Fibroblast of the conjunctiva (primary cell): ENCODE measurements at regions not wholly inside any gene's neighbourhood (a gene's known extent, or its start where the extent isn't known, plus 50 kb on each side); places are given as distances from the start of the nearest gene placed in this dataset.
"Not testable (repeated sequence)": the region's sequence is repeated elsewhere in the genome, so short reads cannot be mapped to it uniquely, and the experiment has no call there.

Experiments used
- DNase-seq: peaks from one replicate; pipeline ENCODE4 v3.0.0-alpha.2; 2010; ENCODE audit warnings: low read depth

DNA sequence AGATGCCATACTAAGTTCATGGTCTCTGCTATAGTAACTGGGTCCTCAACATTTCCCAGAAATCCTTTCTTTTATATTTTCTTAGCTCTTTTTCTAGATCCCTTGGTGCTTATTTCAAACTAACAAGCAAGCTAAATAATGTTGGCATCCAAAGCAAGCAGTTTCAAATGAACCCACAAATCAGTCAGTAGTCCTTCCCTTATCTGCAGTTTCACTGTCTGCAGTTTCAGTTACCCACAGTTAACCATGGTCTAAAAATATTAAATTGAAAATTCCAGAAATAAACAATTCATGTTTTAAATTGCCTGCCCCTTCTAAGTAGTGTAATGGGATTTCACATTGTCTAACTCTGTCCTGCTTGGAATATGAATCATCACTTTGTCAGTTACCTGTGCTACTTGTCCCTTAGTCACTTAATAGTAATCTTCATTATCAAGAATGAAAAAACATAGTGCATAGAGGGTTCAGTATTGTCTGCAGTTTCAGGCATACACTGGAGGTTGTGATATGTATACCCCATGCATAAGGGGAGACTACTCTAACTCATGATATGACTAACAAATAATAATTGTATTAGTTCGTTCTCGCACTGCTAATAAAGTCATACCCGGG is 633.7 kb downstream of the MECOM start:
- DNase-seq: no peak

DNA sequence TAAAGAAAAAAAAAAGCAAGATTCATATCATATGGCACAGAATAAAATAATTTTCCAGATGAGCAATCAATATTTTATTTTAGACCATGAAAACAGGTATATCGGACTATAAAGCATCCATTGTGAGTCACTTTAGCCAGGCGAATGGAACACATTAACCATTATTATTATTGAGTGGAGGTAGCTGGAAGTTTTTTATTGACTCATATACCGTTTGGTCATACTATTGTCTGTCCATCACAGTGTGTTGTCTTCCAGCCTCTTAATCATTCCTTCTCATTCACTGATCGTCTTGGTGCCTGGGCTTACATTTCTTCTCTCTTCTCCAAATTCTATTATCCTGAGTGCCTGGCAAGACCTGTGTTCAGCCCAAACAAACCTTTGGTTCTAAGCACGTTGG is 634.8 kb downstream of the MECOM start:
- DNase-seq: no peak

DNA sequence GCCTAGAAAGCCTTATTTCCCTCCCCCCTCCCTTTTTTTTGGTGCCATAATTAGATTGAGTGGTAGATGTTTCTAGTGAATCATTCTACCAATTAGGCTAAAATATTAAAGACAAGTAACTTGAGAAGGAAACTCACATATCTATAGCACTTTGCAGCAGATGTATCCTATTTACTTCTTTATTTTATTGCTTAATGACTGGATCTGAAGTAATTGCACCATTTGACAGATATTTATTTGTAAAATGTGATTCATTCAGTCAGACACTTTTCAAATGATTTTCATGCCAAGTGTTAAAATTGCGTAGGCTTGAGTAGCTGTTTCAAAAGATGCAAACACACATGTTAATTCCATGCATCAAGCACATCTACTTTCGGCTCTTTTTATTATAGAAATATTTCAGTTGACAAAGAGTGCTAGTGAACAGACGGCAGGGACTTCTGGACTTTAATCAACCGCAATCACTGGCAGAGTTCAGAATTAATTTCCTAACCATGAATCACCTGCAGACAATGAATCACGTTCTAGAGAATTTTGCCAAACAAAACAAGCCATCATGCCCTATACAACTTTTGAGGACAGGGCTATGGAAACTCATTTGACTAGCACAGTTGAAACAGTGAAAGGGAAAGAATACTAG is 636.8 kb downstream of the MECOM start:
- peak; percentile 83 for DNase-seq

DNA sequence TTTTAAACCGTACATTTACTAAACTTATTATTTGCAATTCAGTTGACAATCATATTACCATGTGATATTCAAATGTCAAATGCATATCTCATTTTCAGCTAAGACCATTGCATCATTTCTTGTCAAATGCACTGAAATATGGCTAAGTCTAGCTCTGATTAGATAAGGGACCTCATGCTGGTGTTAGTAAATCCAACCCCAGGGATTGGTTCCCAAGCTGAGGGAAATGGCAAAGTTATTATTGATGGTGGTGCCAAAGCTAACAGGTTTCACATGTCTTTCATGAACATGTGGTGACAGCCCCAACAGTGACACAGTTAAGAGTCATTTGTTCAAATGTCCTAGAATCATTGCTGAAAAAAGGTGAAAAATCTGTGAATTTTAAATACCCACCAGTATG is 641.1 kb downstream of the MECOM start:
- no peak for DNase-seq

DNA sequence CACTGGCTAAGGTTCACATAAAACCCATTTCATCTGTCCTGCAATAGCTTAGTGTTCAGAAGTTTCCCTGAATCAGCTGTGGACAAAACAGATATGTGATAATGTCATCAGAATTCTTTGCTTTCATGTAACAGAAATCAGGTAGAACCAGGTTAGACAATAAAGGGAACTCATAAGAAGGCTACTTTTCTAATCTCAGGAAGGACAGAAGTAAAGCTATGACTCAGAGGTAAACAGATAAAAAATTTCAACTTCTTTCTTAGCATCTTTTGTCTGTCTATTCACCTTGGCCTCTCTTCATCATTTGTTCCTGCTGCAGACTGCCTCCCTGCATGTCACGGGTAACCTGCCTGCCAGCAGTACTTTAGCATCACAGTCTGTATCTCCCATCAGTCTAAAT is 643.1 kb downstream of the MECOM start:
- DNase-seq: no peak

DNA sequence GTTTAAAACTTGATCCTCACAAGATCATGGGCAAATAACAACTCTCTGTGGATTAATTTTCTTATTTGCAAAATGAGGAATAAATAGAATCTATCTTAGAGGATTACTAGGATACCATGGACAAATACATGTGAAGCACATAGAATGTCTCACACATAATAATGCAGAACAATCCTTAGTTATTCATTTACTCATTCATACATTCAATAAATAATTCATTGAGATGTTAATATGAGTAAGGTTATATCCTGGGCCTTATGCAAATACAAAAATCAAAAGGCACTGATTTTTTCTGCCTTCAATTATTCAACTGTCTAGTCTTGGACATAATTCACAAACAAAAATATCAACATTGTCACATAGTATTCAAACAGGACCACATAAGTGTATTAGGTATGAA is 654.1 kb downstream of the MECOM start:
- DNase-seq: no peak

DNA sequence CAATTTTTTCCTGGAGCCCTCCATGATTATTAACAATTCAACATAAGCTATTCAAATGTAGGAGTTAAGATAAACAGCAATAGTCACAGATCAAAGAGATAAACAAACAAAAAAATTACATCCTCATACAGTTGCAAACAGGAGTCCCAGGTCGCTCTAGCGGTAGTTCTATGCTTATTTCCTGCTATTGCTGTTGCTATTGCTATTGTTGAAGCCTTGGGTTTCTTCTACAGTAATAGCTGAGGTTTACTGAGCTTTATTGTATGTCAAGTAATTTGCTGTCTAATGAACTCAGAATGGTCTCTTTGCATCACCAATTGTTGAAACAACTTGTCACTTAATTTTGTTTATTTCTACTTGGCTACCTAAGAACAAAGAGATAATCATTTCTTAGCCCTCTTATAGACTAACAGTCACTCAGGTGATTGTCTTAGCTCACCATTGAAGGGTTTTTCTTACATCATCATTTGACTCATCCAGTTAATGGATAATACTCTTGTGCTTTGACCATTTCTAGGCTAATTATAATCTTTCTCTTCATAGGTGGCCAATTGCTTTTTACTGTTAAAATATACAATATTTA is 654.6 kb downstream of the MECOM start:
- DNase-seq: no peak

DNA sequence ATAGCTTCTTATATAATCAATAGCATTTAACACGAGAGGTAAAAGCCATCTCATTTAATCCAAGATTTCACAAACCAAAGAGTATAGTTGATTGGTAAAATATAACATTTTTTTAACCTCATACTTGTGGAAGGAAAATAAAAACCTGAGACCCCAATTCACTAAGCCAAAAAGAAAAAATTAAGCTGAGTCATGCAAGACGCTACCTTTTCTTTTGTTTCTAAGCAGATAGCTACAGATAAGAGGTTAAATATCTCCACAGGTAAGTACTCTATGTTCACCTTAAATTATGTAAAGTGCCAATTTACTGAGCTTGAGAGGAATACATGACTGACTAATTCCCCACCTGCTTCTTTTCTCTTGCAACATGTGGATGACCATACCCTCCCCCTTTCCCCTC is 656.4 kb downstream of the MECOM start:
- DNase-seq: no peak

DNA sequence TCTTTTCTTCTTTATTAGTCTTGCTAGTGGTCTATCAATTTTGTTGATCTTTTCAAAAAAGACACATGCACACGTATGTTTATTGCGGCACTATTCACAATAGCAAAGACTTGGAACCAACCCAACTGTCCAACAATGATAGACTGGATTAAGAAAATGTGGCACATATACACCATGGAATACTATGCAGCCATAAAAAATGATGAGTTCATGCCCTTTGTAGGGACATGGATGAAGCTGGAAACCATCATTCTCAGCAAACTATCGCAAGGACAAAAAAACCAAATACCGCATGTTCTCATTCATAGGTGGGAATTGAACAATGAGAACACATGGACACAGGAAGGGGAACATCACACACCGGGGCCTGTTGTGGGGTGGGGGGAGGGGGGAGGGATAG is 657.1 kb downstream of the MECOM start:
- not testable (repeated sequence) for DNase-seq

DNA sequence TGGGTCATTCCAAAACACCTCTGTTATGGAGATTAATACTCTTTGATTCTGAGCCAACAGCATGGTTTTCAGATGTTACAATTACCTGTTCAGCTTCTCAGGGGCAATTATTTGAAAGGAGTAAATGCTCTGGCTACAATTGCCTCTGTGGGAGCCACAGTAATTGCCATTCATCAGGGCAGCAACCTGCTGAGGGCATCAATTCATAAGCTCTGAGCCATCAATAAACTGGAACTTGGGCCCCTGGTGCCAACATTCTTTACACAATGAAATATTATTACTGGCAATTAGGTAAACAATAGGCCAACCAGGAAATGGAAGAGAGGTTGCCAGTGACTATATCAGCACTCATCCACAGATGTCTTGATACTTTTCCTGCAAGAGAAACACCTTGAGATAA is 660.8 kb downstream of the MECOM start:
- no peak for DNase-seq

DNA sequence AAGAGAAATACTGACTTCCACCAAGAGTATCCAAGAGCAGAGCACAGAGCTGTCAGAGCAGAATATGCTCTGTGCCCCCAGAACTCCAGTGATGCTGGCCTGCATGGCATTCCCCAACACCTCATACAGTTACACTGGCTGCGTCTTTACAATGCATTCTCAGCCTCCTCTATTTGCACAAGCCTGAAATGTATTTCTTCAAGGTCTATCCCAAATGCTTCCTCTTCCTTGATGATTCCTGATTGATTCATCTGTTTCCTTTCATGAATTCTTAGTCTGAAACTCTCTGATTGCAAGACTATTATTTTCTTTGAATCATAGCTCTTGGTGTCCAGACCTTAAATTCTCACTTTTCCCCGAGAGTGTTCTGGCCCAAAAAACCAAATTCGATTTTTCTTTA is 664.7 kb downstream of the MECOM start:
- no peak for DNase-seq

DNA sequence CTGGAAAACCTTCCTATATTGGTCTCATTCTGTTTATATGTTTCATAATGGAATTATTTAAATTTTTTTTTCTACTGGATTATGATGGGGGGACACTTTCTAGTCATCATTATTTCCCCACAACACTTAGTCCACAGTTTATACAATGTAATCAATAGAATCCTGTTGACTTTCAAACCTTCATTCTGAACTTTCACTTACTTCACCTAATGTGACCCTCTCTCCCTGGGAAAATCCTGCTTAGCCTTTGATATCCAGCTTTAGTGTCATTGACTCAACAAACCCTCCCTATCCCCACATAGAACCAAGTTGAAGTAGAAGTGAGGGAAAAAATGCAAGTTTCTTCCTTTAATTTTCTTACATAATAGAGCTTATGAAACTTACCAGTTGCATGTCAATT is 666.0 kb downstream of the MECOM start:
- DNase-seq: no peak

DNA sequence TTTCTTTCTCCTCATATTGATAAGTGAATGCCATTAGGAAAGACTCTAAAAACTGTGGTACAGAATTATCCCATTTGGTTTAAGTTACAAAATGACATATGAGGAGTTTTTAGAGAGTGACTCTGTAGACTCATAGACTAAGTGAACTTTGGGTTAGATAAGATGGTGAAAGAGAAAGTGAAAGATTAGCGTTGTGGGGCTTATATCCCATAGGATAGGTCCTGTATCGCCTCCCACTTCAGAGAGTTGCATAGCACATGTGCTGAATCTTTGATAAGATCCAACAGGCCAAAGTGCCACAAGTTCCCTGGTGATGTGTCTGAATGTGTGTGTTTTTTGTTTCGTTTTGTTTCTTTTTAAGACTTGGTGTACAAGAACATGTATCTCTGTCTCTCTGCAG is 666.9 kb downstream of the MECOM start:
- no peak for DNase-seq

DNA sequence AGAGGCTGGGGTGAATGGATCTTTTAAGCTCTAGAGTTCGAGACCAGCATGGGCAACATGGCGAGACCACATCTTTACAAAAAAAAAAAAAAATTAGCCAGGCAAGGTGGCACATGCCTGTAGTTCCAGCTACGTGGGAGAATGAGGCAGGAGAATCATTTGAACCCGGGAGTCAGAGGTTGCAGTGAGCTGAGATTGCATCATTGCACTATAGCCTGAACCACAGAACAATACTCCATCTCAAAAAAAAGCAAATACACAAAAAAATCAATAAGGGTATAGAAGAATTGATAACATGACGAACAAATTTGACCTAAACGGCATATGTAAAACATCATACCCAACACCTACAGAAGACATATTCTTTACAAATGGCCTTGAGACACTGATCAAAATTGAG is 668.4 kb downstream of the MECOM start:
- DNase-seq: no peak

DNA sequence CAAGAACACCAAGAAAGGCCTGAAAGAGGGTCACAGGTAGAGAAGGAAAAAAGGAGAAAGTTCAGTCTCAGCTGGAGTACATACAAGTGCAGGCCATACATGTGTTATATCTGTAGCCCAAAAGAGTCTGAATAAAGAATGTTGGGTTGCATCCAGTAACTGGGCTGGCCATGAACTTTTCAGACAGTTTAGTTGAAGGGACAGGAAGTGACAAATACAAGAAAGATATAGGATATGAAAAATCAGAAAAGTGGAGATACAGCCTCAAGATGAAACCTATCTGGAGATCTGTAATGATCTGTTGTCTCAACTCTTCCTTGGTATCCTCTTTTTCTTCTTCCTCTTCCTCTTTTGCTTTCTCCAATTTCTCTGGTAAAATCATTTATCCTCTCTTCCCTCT is 671.7 kb downstream of the MECOM start:
- DNase-seq: no peak

DNA sequence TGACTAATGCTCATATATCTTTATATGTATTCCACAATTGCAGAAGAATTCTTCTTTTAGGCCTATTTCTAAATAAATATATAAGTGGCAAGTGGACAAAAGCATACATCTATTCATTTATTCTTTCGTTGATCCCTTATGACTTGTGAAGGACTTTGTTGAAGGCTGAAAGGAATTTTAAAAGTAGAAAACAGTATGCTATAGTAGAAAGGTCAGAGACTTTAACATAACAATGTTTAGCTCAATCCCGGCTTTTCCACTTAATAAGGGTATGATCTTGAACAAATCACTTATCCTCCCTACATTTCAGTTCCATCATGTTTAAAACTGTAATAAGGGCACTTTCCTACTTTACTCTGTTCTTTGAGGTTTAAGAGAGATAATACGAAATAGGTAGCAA is 672.9 kb downstream of the MECOM start:
- no peak for DNase-seq

DNA sequence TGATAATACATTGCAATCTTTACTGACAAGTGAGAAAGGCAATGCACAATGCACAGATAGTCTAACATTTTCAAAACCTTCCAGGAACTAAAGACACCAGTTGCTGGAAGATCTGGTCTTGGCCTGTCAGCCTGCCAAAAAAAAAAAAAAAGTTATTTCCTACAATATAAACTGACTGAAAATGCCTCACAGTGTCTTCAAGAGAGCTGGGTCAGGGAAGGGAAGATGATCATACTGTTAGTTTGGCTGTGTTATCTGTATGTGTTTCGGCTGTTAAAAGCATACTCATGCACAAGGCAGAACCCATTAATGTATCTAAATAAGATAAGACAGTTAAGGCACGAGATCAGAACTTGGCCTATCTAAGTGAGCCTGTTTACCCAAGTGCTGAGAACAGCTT is 673.4 kb downstream of the MECOM start:
- DNase-seq: no peak

DNA sequence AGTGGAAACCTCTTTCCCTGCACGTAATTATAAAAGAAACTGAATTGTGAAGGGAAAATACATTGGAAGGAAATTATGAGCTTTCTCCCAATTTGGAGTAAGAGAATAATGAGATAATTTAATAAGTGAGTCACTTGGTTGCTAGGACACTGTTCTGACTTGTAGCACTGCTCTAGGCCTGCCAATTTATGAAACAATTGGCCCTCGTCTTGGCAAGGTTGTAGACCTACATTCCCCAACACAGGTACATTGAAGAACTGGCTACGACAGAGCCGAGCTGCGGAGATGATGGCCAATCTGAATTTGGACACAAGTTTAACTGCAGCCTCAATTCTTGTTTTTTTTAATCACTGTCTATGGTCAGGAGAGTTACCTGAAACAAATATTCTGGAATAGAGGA is 674.1 kb downstream of the MECOM start:
- DNase-seq: no peak

DNA sequence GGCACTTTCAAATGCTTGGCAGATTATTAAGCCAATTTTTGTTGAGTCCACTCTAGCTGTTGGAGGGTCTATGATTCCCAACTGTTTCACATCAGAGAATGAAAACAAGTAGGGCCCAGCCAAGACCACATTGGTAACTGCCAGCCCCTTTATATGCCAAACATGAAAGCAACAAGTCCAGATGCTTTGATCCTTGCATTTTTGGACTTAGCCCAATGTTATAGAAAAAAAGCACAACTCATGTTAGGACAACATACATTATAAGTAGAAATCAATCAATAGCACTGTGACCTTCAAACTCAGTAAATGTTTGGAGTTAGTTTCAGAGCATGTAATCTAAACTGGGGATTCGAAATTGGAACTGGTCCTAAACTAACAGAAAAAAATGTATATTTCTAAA is 674.7 kb downstream of the MECOM start:
- no peak for DNase-seq

DNA sequence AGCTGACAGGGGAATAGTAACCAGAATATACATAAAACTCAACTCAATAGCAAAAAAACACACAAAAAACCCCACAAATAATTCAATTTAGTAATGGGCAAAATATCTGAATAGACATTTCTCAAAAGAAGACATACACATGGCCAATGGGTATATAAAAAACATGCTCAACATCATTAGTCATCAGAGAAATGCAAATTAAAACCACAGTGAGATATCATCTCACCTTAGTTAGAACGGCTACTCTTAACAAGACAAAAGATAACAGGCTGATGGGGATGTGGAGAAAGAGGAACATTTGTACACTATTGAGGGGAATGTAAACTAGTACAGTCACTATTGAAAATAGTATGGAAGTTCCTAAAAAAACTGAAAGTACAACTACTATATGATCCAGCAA is 678.6 kb downstream of the MECOM start:
- DNase-seq: no peak

DNA sequence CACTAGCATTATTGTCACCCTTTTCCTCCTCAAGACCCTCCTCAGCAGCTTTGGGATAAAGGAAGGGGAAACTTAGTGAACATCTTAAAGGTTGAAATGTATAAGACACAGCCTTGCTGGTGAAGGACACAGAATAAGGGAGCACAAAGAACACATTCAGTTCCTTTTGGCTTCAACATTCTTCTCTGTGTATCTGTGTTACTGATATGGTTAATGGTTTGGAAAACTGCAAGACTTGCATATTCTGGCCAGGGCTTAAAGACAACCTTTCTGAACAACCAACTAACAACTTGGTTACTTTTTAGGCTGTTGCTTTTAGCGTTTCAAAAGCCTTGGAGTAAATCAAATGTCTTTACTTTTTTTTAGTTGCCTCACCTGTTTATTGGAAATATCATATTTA is 680.5 kb downstream of the MECOM start:
- no peak for DNase-seq

DNA sequence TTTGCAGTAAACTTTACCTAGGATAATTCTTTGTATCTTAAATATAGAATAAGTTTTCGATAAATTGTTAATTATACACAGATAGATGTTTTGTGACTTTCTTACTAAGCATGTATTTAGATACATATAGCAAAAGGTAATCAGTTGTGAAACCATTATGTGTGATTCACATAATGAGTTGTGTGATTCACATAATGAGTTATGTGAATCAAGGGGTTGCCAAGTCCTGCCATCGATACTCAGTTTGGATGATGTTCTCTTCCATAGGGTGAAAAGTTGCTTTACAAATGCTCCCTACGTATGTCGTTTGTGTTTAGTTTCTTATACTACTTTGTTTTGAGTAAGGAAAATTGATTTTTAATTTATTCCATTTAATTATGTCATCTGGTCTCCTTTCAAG is 682.1 kb downstream of the MECOM start:
- no peak for DNase-seq

DNA sequence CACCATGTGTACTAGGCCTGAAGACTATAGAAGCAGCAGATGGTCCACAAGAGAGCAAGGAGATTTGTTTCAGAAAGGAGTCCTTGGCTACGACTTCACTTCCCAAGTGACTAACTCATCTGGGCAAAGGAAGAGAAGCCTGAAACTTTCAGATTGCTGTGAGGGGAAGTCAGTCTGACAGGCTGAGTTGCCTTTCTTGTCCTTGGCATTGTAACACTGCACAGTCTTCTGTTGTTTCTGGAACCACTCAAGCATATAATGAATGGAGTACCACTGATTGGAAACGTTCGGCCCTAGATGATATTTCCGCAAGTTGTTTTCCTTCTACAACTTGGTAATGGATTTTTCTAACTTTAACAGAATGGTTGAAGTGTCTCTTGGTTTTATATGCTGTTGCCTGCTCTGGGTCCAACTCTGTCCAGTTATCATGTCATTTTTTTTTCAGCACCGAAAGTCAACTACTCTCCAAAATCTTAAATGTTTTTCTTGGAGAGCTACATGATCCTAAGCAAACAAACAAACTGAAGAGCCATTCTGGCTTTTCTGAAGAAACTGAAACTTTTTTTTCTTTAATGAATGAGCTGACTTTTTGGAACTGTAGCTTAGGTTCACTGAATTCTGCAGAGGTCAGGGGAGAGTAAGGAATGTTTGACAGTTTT is 685.7 kb downstream of the MECOM start:
- no peak for DNase-seq

DNA sequence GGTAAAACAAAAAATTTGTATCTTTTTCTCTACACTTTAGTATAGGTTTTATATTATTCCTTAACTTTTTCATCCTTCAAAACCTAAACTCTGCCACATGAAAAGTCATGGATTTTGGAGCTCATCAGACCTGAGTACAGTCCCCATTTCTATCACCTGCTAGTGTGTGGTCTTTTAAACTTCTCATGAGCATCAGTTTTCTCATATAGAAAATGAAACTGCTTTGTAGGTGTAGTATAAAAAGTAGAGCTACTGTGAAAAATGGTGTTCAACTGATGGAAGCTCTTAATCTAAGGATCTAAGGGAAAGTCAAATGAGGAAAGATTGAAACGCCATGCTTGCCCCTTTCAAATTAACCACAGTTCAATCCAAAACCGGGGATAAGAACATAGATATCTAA is 686.5 kb downstream of the MECOM start:
- no peak for DNase-seq
